ENCODE measurements at regions not wholly inside any gene's neighbourhood (a gene's known extent, or its start where the extent isn't known, plus 50 kb on each side); places are given as distances from the start of the nearest gene placed in this dataset.

DNA sequence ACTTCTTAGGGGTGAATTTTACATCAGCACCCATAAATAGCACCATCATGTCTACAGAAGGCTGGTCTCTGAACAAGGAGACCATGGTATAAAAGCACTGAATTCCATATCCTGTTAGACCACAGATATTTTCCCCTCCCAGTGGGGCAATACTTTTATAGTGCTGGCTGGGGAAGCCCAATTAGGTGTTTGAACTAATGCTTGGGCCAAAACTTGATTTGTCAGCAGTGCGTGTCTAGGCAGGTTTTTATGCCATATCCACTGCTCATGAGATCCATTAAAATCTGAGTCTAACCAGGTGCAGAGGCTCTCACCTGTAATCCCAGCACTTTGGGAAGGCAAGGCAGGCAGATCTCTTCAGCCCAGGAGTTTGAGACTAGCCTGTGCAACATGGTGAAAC, 623.0 kb downstream of the NPHP4 start:
- DNase-seq: no peak

DNA sequence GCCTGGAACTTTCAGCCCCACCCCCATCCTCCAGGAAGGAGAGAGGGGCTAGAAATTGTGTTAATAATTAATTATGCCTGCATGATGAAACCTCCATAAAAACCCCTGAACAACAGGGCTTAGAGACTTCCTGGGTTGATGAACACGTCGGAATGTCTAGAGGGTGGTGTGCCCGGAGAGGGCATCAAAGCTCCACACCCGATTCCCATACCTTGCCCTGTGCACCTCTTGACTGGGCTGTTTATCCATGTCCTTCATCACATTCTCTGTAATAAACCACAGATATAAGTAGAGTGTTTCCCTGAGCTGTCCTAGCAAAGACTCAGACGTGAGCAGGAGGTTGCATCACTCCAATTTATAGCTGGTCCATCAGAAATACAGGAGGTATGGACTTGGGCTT, 624.0 kb downstream of the NPHP4 start:
- no peak for DNase-seq

DNA sequence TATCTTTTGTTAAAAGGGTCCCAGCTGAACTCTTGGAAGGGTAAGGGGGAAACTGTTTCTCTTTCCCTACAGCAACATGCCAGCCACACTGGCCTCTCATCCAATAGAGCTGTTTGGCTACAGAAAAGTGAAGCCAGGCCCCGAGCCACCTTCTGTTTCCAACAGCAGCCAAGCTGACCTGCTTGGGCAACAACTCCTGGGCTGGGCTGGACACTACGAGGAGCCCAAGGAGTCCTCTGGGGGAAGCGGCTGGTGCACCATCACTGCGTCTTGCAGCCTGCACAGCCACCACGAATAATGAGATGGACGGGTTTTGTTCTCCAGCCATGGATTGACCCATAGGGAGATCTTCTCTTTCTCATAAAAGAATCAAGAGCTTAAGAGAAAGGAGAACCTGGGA, 624.9 kb downstream of the NPHP4 start:
- DNase-seq: no peak

DNA sequence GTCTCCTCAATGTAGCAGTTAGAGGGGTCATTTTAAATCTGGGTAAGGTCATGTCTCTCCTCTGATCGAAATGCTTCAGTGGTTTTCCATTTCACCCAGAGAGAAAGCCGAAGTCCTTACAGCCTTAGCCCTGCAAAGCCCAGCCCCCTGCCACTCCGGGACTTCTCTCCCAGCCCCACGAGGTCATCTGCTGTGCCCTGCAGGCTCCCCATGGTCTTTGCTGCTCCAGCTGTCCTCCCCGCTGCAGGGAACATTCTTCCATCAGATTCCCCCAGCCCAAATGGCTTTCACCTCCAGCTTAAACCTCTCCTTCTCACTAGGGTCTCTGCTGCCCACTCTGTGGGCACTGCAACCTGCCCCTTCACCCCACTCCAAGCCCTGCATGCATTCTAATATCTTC, 626.5 kb downstream of the NPHP4 start:
- no peak for DNase-seq

DNA sequence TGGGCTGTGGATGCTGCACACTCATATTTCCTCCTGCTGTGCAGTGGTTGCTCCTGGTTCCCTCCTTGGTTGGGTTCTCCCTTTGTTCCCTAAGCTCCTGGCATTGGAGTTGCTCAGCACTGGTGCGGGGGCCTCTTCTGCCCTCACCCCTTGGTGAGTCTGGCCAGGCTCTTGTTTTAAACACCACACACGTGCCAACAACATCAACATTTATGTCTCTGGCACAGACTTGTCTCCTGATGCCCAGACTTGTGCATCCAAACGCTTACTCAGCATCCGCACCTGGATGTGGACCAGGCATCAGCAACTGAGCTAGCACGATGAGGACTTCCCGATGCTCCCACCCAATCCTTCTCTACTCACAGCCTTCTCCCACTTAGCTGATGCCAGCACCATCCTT, 627.6 kb downstream of the NPHP4 start:
- DNase-seq: no peak

DNA sequence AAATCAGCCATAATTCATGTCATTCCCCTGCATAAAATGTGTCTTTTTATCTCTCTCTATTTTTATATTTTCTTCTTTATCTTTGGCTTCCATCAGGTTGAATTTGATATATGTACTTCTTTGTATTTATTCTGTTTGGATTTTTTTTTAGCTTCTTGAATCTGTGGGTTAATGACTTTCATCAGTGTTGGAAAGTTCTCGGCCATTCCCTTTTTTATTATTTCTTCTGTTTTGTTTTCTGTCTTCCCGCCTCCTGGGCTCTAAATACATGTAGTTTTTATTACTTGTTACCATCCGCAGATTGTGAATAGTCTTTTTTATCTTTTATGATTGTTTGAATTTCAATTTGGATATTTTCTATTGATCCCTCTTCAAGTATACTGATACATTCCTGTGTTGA, 637.5 kb downstream of the NPHP4 start:
- DNase-seq: no peak

DNA sequence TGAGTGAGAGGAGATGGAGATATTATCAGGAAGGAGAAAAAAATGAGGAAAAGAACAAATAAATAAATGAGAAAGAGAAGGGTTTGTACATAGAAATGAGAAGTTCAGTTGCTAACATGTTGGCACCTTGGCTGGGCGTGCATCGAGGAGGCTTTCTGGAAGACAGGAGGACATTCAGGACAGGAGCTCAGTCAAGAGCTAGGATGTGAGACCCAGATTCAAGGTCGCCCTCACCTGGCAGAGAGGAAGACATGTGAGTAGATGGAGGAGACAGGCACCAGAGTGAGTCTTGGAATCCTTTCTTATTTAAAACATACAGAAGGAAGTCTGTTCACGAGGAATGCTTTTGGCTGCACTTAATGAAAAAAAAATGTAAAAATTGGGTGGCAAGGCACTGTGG, 640.9 kb downstream of the NPHP4 start:
- no peak for DNase-seq

DNA sequence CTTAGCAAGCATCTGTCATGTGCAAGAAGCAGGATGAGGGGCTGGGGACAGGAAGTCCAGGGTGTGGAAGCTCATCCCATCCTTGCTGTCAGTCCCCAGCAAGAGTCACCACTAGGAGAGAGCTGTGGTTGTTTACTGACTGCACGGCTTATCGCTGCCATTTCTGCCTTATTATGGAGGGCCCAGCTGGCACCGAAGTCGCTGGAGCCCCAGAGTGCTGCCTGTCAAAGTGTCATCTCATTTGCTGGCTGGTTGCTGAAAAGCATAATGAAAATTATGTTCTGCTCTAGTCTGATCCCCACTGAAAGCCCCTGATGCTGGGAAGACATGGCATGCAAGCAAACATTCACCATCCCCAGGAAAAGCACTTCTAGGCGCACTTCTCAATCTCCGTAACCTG, 642.7 kb downstream of the NPHP4 start:
- no peak for DNase-seq

DNA sequence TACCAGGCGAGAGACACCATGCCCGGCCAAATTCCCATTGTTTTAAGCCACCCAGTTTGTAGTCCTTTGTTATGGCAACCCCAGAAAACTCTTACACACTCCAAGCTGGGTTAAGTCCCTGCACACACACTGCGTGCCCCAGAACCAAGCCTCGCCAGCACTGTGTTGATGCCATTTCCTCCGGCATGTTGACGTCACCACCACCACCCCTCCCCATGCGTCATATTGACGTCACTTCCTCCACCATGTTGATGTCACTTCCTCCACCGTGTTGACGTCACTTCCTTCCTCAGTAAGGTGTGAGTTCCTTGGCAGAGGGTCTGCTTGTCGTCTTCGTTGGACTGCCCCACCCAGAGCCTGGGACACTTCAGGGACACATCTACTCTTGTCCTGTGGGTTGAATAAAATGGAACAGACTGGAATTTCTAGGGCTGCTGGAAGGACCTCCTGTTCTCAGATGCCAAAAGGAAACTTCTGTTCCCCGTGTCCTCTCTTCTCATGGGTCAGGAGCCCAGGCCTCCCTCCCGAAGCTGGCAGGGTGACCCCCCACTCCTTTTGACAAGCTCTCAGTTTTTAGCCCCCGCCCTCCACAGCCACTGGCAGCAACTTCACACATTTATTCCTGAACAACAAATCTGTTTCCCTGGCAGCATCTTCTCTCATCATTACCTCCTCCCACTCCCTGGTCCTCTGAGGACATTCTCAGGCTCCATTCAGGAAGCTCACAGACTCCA, 643.3 kb downstream of the NPHP4 start:
- no peak for DNase-seq

DNA sequence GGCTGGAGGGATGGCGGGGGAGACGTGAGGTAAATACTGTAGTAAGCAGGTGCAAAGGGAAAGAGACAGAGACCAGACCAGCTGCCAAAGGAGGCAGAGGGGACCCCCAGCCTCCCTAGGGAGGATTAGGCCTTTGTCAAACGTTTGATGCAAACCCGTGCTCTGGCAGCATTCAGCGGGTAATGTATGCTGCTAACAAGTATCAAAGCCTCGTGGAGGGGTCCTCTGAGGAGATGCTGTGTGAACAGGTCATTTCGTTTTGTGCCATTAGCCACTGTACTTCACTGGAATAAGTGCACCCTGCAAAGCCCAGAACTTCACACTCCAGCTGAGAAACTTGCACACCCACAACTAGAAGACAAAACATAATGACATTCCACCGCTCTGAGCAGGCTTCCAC, 644.5 kb downstream of the NPHP4 start:
- no peak for DNase-seq

DNA sequence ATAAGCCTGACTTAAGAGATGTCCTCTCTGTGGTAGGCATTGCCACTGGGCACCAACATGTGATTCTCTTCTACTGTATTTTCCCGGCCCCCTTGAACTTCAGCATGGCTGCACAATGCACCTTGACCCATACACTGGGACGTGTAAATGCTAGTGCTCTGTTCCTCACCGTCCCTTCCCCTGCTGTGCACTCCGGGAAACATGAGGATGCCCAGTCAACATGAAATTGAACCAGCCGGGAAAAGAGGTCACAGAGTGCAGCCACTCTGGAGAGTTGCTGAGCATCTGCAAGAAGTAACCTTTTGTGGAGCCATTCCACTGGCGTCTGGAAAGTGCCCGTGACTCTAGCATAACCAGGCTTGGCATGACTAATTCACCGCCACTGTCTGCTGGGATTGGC, 646.7 kb downstream of the NPHP4 start:
- no peak for DNase-seq

DNA sequence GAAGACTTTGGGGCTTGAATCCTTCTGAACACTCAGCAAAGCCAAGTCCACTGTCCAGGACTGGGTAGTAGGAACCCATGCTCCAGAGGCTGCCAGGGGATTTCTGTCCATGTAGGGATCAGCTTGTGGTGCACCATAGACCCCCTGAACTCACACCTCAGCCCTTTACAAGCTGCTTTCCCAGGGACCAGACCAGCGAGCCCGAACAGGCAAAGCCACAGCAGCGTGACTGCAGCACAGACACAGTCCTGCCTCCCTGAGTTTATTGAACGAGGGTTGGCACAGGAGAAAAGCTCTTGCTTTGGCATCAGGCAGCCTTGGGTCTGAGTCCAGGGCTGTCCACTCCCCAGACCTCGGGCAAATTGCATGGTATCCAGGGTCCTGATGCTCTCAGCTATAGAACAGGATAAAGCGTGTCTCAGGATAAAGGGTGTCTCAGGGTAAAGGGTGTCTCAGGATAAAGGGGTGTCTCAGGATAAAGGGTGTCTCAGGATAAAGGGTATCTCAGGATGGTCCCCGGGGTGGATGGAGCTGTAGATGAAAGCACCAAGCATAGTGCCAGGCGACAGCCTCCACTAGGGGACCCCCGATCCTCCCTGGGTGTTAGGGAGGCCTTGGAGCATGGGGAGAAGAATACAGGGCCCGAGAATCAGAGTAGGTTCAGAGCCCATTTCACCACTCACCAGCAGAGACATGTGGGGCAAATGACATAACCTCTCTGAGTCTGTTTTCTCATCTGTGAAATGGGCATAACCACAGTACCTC, 648.8 kb downstream of the NPHP4 start:
- no peak for DNase-seq

DNA sequence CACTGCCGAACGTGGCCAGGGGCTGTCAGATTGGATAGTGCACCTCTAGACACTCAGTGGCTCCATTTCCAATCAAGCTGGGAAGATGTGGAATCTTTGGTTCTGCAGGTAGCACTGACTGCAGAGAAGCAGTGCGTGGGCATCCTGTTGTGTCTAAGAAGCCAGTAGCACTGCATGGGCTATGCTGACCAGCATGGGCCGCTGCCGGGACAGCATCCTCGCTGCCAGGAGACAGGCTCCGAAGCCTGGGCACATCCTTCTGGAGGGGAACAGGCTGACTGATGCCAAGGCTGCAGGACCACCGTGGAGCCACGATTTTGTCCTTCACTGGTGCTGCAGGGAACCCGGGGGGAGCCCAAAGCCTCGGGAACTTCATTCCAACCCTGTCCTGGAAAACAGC, 649.4 kb downstream of the NPHP4 start:
- DNase-seq: no peak

DNA sequence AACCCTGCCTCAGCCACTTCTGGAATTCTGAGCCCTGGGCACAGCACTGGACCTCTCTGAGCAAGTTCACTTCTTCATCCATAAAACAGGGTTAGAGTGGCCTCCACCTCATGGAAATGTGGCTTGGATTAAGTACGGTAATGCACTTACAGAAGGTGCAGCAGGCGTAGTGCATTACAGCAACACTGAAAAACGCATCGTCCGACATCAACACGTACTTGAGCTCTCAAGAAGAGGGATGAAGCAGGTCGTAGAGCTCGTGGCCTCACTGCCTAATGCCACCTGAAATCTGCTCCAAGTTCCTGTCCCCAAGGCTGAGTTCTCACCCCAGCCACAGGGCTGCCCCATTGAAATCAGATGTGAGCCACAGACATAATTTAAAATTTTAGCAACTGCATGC, 650.1 kb downstream of the NPHP4 start:
- no peak for DNase-seq

DNA sequence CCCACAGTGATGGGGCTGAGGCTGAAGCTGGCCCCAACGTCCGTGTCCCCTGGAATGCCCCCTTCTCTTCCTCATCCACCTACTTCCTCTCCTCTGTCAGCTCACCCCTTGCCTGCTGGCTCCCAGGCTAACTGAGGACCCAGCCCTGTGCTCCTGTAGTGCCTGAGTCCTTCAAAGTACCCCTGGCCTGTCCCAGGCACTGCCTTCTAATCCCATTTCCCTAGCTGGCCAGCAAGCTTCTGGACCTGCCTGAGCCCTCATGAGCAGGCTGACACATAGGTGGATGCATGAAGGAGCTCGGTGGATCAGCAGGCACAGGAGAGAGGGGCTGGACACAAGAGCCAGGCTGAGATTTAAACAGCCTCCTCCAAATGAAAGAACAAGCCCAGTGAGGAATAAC, 650.8 kb downstream of the NPHP4 start:
- DNase-seq: no peak

DNA sequence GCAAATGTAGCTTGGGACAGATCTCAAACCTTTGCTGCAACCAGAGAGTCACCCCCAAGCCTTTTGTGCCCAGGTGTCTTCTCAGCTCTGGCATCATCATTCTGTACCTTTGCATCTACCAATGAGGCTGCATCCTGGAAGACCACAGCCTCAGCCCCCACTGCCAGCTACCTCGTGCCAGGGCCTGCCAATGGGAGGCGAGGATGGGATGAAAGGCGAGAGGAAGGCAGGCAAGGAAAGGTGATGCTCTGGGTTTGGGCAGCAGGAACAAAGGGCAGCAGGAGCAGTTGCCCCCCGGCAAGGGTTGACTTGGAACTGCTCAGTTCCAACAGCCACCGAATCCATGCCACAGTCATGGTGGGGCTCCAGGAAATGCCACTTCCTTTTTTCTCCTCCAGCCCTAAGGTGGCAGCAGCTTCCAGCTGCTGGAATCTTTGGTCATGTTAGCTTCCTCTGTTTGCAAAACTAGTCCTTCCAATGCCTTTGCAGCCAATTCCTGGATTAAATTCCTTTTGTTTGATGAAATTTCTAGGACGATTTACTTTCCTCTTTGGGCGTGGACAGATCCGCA, 651.6 kb downstream of the NPHP4 start:
- DNase-seq: no peak

DNA sequence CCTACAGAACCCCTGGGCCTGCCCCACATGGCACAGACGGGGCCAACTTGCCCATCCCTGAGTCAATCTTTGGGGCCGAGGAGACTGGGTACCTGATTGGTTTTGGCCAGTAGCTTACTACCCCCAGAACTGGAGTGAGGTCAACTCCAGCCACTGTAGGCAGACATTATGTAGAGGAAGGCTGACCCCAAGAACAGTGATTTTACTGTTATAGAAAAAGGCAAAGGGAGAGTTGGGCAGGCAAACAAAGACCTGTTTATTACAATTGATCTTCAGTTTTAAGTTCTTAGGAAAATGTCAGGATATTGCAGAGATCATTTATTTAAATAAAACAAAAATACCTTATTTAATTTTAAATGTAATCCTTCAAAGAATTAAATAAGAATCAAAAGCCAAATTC, 653.8 kb downstream of the NPHP4 start:
- no peak for DNase-seq

DNA sequence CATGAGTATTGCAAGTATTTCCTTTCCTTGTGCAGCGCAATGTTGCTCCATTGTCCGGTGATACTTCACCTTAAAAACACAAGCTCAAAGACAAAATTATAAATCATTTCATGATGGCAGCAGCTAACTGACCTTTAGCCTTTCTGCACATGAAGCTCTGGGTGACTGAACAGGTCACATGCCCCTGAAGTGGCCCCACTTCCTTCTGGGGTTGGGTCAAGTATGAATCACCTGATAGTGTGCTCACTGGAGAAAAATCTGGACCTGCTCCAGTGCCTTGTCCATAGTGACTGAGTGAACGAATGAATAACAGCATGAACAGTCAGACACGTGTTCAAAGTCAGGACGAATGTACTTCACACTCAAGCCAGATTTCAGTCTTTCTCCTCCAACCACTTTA, 658.9 kb downstream of the NPHP4 start:
- DNase-seq: no peak

DNA sequence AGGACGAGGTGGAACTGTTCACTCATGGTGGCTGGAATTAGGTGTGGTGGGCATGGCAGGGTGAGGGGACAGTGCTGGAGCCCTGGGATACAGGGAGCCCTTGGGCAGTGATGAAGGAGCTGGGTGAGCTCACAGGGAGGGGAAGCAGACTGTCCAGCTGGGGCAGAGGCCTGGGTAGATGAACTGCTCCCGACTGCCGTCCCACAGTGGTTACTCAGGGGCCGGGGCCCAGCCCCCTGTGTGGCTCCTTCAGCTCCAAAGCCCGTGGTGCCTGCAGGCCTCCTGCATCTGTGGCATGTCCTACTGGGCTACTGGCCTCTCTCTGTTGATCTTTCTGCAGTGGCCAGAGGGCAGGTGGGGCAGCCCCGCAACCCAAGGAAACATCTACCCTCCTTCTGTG, 661.1 kb downstream of the NPHP4 start:
- no peak for DNase-seq

DNA sequence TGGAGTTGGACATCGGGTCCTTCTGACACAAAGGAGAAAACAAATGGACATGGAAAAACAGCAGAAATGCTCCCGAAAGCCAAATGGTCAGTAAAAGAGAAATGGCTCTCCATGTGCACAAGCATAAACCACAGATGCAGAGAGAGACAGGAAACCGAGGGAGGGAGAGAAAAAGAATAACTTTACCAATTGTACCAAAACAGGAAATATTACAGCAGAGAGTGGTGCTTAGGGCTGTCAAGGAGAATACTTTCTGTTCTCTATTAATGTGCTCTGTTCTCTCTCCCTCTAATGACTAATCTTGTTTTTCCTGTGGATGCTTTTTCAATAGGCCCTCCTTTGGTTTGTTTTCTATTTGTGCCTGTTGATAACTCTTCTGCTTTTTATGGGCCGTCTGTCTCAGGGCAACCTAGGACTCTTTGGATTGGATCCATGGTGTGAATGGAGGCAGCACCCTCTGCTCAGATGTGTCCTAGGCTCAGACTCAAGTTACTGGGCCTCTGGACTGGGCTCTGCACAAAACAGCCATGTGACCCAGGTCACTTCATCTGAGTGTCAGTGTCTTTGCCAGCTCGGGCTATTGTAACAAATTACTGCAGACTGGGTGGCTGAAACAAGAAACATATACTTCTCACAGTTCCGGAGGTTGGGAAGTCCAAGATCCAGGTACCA, 663.0 kb downstream of the NPHP4 start:
- DNase-seq: no peak

DNA sequence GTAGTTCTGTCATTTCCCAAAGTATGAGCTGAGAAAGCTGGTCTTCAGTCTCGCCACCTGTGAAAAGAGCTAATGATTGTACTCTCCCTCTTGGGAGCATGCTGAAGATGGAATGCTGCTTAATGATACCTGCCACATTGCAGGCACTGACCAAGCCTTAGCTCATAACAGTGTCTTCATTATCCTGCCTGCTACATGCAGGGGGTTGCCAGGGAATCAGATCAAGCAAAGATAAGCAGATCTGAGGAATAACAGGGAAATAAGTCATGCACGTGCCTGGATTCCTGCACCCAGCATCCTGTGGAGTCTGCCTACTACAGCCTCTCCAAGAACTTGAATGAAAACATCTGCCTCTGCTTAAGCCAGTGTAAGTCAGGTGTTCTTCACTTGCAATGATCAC, 667.3 kb downstream of the NPHP4 start:
- no peak for DNase-seq

DNA sequence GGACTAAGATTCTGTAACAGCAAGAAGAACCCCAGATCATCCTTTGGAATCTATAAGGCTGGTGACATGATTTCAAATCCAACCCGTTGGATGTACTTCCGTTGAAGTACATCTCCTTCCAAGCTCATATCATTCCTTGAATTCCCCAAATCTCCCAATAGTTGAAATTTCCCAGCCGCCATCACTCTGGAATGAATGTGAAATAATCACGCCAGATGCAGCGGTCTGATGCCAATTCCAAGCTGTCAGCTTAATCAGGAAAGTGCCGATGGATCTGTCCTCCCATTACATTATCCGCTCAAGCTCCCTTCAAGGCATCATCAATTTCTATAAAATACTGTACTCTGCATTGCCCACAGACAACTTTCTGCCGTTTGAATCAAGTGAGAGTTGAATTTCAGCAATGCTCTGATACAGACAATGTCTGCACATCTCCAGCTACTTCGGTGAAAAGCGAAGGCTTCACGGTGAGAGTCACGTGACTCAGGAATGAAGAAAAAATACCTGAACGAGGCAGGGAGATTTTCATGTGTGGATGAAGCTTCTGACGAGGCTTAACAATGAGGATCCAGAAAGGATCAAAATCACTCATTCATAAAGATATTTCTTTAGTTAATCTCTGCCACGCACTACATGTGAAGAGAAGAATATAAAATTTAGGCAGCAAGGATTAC, 663.9 kb downstream of the AJAP1 start:
- DNase-seq: no peak

DNA sequence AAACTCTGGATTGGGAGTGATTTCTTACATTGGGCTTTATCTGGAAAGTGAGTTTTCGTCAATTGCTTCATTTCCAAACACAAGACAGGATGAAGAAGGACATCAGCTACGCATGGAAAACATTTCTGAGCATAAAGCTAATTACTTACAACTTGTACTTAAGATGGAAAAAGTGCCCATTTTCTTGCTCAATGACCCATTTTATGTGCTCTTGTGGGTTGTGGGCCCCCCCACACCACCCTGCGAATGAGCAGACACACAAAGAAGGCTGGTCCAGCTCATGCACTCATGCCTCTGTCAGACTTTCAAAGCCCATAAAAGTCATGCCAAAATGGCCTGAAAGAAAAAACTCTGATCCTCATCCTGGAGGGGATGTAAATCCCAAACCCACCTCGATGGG, 663.0 kb downstream of the AJAP1 start:
- DNase-seq: no peak

Measured in KG1 (cell line).